GM21390 (cell line): ENCODE measurements at regions not wholly inside any gene's neighbourhood (a gene's known extent, or its start where the extent isn't known, plus 50 kb on each side); places are given as distances from the start of the nearest gene placed in this dataset.
"Not testable (repeated sequence)": the region's sequence is repeated elsewhere in the genome, so short reads cannot be mapped to it uniquely, and the experiment has no call there.

Experiments
- ATAC-seq: cut with Tn5 transposase; IDR thresholded peaks from one replicate; pipeline ENCODE4 v1.9.1; 2021; ENCODE audit not compliant: unreplicated experiment

DNA sequence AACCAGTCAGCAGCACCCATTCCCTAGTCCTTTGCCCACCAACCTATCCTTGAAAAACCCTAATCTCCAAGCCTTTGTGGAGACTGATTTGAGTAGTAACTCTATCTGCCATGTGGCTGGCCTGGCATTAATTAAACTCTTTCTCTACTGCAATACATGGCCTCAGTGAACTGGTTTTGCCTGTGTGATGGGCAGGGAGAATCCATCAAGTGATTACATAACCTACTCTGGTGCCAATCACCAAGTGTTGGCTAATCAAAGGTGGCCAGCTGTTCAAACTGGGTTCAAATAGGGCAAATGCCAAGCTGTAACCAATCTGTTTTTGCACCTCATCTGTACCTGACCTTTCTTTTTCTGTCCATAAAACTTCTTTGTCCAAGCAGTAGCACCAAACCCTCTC is 139.8 kb upstream of the XPO1 start:
- no peak for ATAC-seq

GRCh38 chr2:61677306-61677705 is 139.2 kb upstream of the XPO1 start:
- no peak for ATAC-seq

- ATAC-seq: no peak
These were observed 137.0 kb upstream of the XPO1 start for GRCh38 chr2:61675204-61675603.

GRCh38 chr2:61671561-61672315 is 133.6 kb upstream of the XPO1 start:
- no peak for ATAC-seq

GRCh38 chr2:61670591-61671501 is 132.7 kb upstream of the XPO1 start:
- peak; percentile 82 for ATAC-seq

- ATAC-seq: no peak
These were observed 126.0 kb upstream of the XPO1 start for GRCh38 chr2:61664190-61664589.

- ATAC-seq: no peak
These were observed 124.8 kb upstream of the XPO1 start for GRCh38 chr2:61662990-61663389.

GRCh38 chr2:61660511-61661388 is 122.6 kb upstream of the XPO1 start:
- ATAC-seq: no peak

GRCh38 chr2:61658841-61659780 is 121.0 kb upstream of the XPO1 start:
- ATAC-seq: no peak

GRCh38 chr2:61649946-61650345 is 111.8 kb upstream of the XPO1 start:
- not testable (repeated sequence) for ATAC-seq

DNA sequence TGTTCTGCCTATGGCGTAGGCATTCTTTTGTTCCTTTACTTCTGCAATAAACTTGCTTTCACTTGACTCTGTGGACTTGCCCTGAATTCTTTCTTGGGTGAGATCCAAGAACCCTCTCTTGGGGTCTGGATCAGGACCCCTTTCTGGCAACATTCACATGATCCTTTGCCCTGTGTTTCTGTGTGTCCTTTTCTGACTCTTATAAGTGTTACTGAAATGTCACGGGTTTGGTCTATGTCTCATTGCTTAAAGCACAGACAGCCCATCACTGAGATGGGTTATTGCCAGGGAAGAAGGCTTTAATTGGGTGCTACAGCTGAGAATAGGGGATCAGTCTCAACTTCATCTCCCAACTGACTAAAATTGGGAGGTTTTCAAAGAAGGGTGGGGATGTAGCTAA is 110.9 kb upstream of the XPO1 start:
- ATAC-seq: no peak

DNA sequence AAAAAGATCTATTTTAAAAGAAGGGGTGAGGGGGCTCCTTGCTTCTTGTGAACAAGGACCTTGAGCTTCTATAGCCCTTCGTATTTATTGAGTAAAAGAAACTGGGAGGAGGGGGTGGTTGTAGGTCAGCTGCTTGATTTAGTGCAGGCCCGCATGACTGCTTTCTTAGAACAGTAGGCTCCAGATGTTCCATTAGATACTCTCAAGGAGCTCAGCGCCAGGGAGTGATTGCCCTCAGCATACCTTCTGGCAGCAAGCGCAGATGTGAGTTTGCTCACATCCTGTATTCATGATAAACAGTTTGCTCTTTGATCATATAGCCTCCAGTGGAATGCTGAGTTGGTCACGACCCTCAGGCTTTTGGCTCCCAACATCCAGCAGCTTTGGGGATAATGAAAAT is 108.9 kb upstream of the XPO1 start:
- ATAC-seq: no peak

DNA sequence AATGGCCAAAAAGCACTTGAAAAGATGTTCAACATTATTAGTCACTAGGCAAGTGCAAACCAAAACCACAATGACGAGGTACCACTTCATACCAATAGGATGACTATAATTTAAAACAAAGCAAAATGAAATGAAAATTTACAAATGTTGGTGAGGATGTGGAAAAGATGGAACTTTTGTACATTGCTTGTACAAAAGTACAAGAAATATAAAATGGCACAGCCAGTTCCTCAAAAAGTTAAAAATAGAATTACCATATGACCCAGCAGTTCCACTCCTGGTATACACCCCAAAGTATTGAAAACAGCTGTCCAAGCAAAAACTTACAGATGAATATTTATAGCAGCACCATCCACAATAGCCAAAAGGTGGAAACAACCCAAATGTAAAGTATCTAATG is 107.8 kb upstream of the XPO1 start:
- ATAC-seq: no peak

DNA sequence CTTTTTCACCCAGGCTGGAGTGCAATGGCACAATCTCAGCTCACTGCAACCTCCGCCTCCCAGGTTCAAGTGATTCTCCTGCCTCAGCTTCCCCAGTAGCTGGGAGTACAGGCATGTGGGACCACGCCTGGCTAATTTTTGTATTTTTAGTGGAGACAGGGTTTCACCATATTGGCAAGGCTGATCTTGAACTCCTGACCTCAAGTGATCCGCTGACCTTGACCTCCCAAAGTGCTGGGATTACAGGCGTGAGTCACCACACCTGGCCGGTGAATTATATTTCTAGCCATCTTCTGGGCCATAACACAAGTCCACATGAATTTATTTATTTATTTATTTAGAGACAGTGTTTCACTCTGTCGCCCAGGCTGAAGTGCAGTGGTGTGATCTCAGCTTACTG is 105.0 kb upstream of the XPO1 start:
- not testable (repeated sequence) for ATAC-seq

DNA sequence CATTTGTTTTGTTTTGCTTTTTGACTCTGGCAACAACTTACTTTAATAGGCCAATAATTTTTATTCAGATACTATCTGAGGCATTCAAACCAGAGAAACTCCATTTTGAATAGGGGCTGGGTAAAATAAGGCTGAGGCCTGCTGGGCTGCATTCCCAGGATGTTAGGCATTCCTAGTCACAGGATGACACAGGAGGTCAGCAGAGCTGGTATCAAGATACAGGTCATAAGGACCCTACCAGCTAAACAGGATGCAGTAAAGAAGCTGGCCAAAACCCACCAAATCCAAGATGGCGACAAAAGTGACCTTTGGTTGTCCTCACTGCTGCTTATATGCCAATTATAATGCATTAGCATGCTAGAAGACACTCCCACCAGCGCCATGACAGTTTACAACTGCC is 102.2 kb upstream of the XPO1 start:
- no peak for ATAC-seq

DNA sequence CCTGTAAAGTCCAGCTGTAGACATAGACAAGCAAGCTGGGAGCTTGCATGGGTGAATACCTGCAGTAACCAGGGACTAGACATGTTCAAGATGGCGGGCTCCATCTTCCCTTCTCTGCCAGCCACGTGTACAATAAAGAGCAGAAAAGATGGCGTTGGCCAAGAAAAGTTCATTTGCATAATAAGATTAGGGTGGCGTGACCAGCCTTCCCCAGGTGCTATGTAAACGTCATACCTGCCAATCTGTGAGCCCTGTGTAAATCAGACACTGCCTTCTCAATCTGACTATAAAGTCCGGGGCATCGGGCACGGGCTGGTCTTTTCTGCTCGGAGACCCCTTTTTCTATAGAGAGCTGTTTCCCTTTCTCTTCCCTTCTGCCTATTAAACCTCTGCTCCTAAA is 101.6 kb upstream of the XPO1 start:
- ATAC-seq: no peak

DNA sequence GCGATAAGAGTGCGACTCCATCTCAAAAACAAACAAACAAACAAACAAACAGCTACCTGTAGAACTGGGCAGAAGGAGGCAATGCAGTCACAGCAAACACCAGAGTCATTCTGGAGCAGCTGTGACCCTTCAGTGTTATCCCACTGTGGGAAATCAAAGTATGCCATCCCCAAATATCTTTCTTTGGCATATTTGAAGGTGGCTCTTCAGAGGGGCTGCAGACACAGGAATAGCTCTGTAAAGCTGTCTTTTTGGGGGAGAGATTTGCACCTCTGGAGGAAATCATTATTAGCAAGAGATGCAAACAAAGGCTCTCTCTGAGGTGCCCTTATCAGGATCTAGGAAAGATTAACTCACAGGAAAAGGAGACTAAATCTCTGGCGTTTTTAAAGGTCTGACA is 98.5 kb upstream of the XPO1 start:
- no peak for ATAC-seq

GRCh38 chr2:61634512-61634911 is 96.4 kb upstream of the XPO1 start:
- ATAC-seq: no peak

DNA sequence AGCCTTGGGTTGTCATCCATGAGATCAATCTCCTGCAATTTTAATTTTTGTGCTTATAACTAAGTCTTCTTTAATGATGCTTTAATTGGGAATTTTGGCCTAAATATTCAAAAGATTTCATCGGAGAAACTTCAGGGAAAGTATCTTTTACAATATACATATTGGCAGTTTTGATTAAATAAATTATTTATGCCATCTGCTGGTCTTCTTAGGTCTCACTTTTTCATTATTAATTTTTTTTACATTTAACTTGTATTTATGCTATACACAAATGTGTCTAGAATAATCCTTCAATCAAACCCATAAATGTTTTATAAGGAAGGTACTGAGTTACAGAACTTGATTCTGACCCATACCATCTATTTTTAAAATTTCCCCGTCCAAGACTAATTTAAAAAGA is 95.1 kb upstream of the XPO1 start:
- no peak for ATAC-seq
